DMS53 treated with DMSO at 0.1 percent for 48 hours (cell line): ENCODE measurements at regions not wholly inside any gene's neighbourhood (a gene's known extent, or its start where the extent isn't known, plus 50 kb on each side); places are given as distances from the start of the nearest gene placed in this dataset.
A peak's percentile ranks its signal among the peaks of the same experiment; 100 is the strongest.

ENCODE experiments used
- DNase-seq: peaks from one replicate; lab custom pipeline; 2025; ENCODE audit not compliant: unreplicated experiment; lab: John Stamatoyannopoulos, UW

DNA sequence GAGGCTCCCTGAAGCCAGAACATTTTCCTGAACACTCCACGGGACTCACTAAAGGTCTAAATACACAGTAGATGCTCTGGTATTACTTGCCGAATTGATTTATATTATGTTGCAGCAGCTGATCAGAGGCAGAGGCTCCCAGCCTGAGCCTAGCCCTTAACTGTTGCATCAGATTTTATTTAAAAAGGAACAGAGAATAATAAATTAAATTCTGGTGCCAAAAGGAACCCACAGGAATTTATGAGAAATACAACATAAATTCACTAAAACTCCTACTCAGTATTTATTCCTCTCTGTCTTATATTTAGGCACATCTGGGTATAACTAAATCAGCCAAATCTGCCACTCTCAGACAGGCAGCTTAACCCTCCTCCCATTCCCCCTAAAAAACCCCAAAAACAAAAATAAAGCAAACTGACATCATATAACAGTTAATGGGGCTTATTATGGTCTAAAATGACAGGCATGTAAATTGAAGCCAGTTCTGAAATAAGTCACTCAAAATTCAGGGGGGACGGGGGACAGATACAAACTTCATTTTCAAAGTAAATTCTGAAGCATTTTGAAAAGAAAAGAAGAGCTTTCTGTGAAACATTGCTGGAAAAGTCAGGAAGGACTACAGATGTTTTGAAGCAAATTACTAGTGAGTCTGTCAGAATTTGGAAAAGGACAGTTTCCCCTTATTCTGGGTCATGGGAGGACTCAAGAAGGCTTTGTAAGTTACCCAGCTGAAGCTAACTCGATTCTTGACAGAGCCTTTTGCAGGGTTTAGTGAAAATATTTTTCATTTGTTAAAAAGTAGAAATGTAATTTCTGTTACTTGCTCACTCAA, 53.8 kb upstream of the CORO2B start:
- no peak for DNase-seq

DNA sequence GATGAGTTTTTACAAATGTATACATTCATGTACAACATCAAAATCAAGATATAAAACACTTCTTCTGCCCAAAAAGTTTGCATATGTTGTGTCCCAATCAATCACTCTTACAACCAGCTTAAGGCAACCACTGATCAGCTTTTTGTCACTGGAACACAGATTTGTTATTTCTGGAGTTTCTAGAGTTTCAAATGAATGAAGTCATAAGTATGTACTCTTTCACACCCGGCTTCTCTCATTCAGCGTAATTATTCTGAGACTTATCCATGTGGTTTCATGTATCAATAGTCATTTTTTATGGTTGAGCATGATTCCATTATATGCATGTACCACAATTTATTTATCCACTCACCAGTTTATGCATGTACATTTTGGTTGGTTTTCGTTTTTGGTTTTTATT, 53.0 kb upstream of the CORO2B start:
- no peak for DNase-seq

DNA sequence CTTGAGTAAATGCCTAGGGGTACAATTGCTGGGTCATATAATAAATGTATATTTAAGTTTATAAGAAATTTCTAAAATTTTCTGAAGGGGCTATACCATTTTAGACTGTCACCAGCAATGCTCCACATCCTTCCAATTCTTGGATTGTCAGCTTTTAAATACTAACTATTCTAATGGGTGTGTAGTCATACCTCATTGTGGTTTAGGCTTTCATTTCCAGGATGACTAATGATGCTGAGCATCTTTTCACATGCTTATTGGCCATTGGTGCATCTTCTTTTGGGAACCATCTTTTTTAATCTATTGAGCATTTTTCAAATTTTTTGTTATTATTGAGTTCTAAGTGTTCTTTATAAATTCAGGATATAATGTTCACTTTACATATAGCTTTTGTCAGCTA, 52.5 kb upstream of the CORO2B start:
- DNase-seq = no peak

DNA sequence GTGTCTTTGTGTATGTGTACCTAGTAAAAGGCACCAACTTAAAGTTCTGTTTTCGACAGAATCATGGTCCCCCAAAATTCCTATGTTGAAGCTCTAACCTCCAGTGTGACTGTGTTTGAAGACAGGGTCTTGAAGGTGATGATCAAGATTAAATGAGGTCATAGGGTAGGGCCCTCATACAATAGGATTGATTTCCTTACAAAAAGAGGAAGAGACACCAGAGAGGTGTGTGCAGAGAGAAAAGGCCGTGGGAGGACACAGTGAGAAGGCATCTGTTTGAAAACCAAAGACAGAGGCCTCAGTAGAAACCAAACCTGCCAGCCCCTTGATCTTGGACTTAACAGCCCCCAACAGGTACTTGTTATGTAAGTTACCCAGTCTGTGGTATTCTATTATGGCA, 52.0 kb upstream of the CORO2B start:
- no peak for DNase-seq

DNA sequence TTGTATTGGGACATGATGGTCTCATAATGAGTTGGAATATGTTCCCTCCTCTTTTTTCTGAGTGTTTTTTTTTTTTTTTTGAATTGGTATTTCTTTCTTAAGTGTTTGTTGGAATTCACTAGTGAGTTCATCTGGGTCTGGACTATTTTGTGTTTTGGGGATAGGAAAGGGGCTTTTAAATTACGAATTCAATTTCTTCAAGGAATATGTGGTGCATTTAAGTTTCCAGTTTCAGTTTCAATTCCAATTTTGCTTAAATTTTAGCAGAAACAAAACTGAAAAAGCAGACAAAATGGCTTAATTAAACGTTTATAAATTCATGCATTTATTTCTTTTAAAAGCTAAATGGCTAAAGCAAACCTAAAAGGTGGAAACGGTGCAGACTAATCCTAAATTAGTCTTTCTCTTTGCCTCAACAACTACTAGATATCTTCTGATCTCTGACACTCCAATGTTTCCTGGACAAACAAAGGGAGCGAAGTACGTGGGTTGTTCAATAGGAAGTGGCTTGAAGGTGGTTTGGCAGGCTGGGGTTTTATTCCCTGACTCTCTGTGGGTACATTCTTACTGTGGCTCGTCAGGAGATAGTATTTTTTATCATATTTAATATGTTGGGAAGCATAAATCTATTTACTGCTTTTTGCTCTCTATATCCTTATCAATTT, 50.0 kb upstream of the CORO2B start:
- peak; percentile 3 for DNase-seq
